ENCODE measurements at regions not wholly inside any gene's neighbourhood (a gene's known extent, or its start where the extent isn't known, plus 50 kb on each side); places are given as distances from the start of the nearest gene placed in this dataset.

DNA sequence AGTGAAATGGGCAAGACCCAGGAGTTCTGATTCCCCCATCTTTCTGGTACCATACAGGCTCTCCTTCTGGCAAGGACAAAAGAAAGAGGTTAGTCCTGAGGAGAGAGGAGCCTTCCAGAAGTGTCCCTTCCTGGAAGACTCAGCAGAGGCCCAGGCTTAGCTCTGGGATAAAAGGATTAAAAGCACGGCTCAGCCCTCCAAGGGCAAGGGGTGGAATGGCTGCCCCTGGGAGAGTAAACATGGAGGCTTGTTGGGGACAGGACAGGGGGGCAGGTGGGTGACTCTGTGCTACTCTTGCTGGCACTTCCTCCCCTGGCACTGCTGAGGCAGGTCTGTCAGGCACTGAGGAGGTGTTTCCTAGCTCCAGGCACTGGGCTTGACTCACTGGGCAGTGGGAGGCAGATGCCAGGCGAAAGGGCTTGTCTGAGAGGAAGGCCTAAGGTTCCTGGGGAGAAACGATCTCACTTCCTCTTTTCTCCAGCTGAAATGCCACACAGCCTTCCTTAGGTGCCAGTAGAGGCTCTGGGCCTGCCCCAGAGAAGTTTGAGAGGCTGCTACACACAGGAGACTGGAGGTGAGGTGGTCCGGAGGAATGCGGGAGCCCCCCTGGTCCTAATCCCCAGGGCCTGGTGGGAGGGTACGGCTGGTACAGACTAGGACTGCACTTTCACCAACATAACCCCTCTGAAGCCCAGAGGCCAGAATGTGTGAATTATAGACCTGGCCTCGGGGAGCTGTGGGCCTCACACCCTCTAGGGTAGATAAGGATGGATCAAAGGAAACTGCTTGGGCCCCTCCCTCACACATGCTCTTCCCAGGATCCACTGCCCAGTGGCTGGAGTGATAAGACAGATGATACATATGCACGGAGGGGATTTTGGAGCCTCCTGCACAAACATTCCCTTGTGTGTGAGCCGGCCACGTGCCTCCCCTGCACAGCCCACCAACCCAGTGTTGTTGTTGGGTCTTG lies 63.2 kb upstream of the PODXL start:
- intact Hi-C loops (cut with micrococcal nuclease) = no loop called here

DNA sequence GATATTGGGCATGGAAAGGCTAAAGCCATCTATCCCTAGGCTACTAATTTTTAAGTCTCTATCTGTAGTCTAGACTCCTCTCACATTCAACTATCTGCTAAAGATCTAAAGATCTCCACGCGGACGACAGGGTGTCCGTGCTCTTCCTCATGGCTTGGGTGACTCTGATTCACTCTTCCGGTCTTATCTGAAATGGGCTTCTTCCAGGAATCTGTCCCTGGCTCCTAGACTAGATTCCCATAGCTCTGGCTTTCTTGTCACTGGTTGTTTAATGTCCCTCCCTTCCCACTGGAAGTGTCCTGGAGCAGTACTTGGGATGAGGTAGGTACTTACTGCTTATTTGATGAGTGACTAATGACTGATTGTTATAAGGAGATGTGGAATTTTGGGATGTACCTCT lies 62.0 kb upstream of the PODXL start:
- intact Hi-C loops (cut with micrococcal nuclease) = no loop called here

DNA sequence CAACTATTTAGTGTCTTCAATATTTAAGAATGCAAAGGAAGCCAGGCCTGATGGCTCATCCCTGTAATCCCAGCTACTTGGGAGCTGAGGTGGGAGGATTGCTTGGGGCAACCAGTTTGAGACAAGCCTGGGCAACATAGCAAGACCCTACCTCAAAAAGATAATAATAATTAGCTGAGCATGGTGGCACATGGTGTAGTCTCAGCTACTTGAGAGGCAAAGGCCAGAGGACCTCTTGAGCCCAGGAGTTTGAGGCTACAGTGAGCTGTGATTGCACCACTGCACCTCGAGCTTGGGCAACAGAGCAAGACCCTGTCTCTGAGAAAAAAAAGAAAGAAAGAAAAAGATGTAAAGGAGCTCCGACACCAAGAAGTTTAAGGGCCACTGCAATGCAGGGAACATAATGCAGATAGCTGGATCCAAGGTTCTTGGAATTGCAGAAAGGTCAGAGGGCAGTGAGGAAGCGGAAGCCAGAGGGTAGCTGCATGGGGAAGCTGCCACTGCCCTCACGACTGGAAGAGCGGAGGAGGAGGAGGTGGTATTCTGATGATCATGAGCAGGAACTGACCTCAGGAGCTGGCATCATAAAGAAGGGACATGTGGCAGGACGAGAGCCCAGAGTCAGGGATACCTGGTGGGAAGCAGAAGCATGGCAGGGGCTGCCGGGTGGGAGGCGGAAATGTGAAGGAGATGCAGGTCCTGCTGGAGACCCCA lies 60.2 kb upstream of the PODXL start:
- intact Hi-C loops (cut with micrococcal nuclease) = no loop called here

DNA sequence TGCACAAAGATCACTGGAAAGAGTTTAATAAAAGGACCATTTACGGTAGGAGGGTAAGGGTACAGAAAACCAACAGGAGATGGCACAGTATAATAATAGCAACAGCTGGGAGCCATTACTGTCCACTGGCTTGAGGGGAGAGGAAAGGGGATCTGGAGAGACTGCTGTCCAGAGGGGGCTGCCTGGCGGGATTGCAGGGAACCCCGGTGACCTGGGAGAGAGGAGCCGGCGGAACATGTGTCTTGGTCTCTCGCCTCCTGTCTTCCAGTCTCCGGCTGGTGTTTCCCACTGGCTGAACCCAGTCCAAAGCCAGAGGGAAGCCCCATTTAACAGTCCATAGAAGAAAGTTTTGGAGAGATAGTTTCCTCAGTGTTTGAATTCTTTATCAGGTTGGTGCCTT lies 57.5 kb upstream of the PODXL start:
- intact Hi-C loops (cut with micrococcal nuclease) = no loop called here

DNA sequence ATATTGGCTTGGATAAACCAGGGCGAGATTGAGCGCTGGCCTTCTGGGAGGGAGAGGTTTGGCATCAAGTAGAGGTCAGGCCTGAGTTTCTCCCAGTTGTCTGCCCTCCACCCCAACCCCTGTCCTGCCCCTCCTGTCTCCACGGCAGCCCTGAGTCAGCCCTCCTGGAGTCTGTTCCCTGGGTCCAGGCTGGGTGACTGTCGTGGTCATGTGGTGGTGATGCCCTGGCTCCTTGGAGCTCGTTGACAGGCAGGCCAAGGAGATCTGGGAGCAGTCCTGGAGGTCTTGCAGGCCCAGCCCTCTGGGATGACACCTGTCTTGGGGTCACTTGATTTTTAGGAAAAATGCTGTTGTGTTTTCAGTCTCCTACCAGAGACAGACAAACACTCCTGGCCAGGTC lies 53.6 kb upstream of the PODXL start:
- intact Hi-C loops (cut with micrococcal nuclease) = no loop called here

DNA sequence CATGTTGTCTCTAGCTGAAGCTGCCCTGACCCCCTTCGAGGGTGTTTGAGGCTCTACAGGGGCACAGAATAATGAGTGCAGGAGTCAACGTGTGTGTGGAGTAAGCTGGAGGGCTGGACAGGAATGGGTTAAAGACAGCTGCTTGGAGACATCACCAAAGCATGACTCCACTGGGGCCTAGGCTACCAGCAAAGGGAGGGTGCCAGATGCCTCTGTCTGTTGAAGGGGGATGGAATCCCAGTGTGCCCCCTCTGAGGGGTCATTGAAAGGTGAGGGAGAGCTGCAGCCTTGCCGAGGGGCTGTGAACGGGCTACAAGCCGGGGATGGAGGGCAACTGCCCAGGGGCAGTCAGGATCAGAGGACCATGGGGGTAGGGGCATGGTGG lies 51.7 kb upstream of the PODXL start:
- intact Hi-C loops (cut with micrococcal nuclease) = no loop called here

DNA sequence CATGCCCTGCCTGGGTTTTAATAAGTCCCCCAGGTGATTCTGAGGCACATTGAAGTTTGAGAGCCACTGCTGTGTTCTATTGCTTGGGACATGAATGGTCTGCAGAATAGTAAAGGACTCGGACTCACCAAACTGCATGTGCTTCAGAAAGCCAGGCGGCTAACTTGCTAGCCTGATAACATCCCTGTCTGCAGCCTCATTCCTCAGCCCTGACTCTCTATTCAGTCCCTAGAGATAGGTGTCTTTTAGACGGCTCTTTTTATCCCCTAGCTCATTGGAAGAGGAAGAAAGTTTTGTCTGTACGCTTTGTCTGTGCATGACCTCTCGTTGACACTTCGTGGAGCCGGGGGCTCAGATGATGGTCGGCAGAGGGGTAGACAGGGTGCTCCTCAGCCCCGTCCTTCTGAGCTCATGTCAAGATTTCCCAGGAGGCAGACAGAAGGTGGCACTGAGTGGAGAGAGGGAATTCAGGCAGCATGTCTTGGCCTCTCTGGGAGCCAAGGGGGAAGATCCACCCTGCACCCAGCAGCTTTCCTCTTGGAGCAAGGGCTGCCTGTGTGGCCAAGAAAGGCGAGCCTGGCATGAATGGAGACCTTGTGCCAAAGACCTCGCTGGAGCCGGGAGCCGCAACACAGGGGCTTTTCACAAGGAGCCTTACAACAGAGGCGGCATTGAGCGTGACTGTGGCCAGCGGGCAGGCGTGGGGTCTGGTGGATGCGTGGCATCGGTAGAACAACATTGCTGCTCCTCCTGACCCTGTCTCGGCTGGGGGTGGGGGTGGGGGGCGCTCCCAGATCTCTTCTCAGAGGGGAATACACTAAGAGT lies 51.1 kb upstream of the PODXL start:
- intact Hi-C loops (cut with micrococcal nuclease) = no loop called here

DNA sequence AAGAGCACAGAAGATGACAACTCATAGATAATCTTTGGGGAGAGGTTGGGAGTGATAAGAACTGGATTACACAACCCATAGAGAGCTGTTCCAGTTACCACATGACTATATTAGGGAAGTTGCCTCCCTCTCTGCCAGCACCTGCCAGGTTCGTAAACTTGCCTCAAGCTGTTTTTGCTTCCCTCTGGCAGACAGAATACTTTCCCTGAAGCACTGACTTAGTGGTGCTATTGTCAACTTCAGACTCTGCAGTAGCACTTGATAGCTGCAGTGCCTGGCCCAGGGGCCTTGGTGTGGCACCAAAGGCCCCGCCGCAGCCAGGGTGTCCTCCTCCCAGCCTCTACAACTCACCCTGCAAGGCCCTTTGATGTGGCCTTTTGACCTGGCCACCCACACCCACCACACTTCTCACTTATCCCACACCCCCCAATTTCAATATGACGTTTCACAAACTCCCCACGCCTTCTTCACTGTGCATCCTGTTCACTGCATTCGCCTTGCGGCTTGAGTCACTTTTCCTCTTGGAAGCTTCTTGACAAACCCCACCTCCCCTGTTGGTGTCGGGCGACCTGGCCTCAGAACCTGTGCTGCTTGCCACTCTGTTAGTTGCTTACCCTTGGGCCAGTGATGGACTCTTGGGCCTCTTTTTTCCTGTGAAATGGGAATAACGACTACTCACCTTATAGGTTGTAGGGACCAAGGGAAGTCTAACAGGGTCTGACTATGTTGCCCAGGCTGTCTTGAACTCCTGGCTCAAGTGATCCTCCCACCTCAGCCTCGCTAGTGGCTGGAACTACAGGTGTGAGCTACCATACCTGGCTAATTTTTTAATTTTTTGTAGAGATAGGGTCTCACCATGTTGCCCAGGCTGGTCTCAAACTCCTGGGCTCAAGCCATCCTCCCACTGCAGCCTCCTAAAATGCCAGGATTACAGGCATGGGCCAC lies 50.2 kb upstream of the PODXL start:
- intact Hi-C loops (cut with micrococcal nuclease) = no loop called here

Data from T-helper 1 cell treated with Interleukin-12 subunit alpha and Interleukin-12 subunit beta and Interleukin-4 antibody, amounts not matched to agents 30 ng/mL and 1 ng/mL, for 36 hours (primary cell).